ENCODE measurements at regions not wholly inside any gene's neighbourhood (a gene's known extent, or its start where the extent isn't known, plus 50 kb on each side); places are given as distances from the start of the nearest gene placed in this dataset.

DNA sequence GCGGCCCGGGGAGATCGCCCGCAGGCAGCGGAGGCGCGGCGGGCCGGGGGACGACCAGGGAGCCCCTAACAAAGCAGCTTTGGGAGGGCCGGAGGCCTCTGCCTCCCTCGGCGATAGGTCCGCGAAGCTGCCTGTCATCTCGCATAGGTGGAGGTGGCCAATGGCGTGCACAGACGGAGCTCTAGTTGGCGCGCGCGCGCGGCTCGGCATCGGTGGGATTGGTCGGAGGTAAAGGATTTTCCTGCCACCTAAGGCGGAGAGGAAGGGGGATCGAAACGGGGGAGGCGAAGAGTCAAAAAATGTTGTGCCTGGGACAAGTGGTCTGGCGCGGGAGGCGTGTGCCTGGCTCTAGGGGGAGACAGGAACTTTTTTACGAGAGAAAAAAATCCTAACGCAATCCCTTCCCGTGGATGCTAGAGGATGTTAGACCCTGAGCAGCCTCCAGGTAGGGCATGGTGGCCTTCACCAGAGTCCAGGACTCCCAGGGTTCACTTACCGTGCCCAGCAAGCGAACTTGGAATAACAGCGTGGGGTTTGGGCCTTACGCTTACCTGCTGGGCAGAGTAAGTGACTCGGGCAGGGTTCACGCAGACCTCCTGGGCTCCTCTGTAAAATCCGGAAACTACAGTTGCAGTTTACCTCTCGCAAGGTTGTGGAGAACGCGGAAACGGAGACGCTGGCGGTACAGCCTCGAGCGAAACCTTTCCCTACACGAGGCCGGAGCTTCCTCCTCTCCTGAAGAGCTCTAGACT lies 99.9 kb upstream of the SOD1 start:
- H3K4me1 ChIP-seq (ENCODE audit: control insufficient read depth in 2 of 2, insufficient read depth in 2 of 2, low read length in 2 of 2) = peaks cover 3 to 5% of the 10 kb centered on the region in 2 donors
- peaks cover 0 to 13% (median 0%) of the 10 kb centered on the region in 5 donors for H3K36me3 Mint-ChIP-seq
- peak overlapping the region; percentile 5 to 92 (median 67) for H3K27ac Mint-ChIP-seq
- intact Hi-C loops (cut with micrococcal nuclease) = loop anchor here (1.0 to 5.0 kb wide), 16 partner anchors 21 to 719 kb away; partner anchors contain the start of genes SCAF4 (in 2 of the 2), SOD1 (in 2 of the 2) and MIS18A (in 1 of the 2)
- ChIA-PET POLR2A (interaction anchor here (0.6 to 2.1 kb wide), 14 partner anchors 21 to 473 kb away, joined by 3 to 7 read pairs (median 3); no protein-coding TSS in a partner anchor), CTCF (interaction anchor here (0.6 to 3.1 kb wide), 9 partner anchors 21 to 460 kb away, joined by 3 to 18 read pairs (median 5); no protein-coding TSS in a partner anchor)
- peaks cover 14 to 45% (median 28%) of the 10 kb centered on the region in 7 donors for H3K4me1 Mint-ChIP-seq
- DNase-seq (peak; percentile 85 to 97 (median 94)), ATAC-seq (peak; percentile 88)
- H3K27ac ChIP-seq (ENCODE audit: low read depth, low read length) = peak overlapping the region; percentile 52
- peak overlapping the region; percentile 82 for H3K4me3 ChIP-seq (ENCODE audit: low read length)
- H3K36me3 ChIP-seq (ENCODE audit: control insufficient read depth in 2 of 3, insufficient read depth in 3 of 3, low read length in 3 of 3) = no peaks in the 10 kb centered on the region
- H3K4me3 Mint-ChIP-seq = peak overlapping the region; percentile 87 to 98 (median 94)
- no peaks in the 10 kb centered on the region for H3K9me3 ChIP-seq (ENCODE audit: control insufficient read depth in 2 of 3, low read length in 3 of 3)
- H3K27me3 Mint-ChIP-seq = peaks cover 6 to 44% (median 21%) of the 10 kb centered on the region in 5 donors
- no peaks in the 10 kb centered on the region for H3K27me3 ChIP-seq (ENCODE audit: control insufficient read depth in 2 of 2, insufficient read depth in 2 of 2, low read length in 2 of 2)
- H3K9me3 Mint-ChIP-seq = no peaks in the 10 kb centered on the region

- Histone ChIP-seq H3K27ac (ENCODE audit: low read depth, low read length) (peak overlapping the region; percentile 52), H3K27me3 (ENCODE audit: control insufficient read depth in 2 of 2, insufficient read depth in 2 of 2, low read length in 2 of 2) (no peaks in the 10 kb centered on the region), H3K4me1 (ENCODE audit: control insufficient read depth in 2 of 2, insufficient read depth in 2 of 2, low read length in 2 of 2) (peaks cover 3 to 5% of the 10 kb centered on the region in 2 donors), H3K9me3 (ENCODE audit: control insufficient read depth in 2 of 3, low read length in 3 of 3) (no peaks in the 10 kb centered on the region), H3K4me3 (ENCODE audit: low read length) (peak overlapping the region; percentile 82), H3K36me3 (ENCODE audit: control insufficient read depth in 2 of 3, insufficient read depth in 3 of 3, low read length in 3 of 3) (no peaks in the 10 kb centered on the region)
- Mint-ChIP-seq H3K4me3 (peak overlapping the region; percentile 87 to 98 (median 94)), H3K27ac (peak overlapping the region in 4 of 9 donors; percentile 45 to 75 (median 65)), H3K27me3 (peaks cover 6 to 47% (median 25%) of the 10 kb centered on the region in 5 donors), H3K9me3 (no peaks in the 10 kb centered on the region), H3K4me1 (peaks cover 18 to 51% (median 34%) of the 10 kb centered on the region in 7 donors), H3K36me3 (peaks cover 0 to 15% (median 0%) of the 10 kb centered on the region in 5 donors)
- peak; percentile 85 to 96 (median 92) for DNase-seq
- CTCF ChIA-PET = interaction anchor here (0.6 to 3.1 kb wide), 8 partner anchors 22 to 460 kb away, joined by 3 to 18 read pairs (median 5); no protein-coding TSS in a partner anchor
- intact Hi-C loops (cut with micrococcal nuclease) = loop anchor here (1.0 to 5.0 kb wide), 16 partner anchors 21 to 720 kb away; partner anchors contain the start of genes SCAF4 (in 2 of the 2), SOD1 (in 2 of the 2) and MIS18A (in 1 of the 2)
- POLR2A ChIA-PET = interaction anchor here (0.6 to 2.1 kb wide), 14 partner anchors 22 to 473 kb away, joined by 3 to 7 read pairs (median 3); no protein-coding TSS in a partner anchor
- peak; percentile 94 for ATAC-seq
Measured at GRCh38 chr21:31558962-31559367, 100.5 kb upstream of the SOD1 start.

DNA sequence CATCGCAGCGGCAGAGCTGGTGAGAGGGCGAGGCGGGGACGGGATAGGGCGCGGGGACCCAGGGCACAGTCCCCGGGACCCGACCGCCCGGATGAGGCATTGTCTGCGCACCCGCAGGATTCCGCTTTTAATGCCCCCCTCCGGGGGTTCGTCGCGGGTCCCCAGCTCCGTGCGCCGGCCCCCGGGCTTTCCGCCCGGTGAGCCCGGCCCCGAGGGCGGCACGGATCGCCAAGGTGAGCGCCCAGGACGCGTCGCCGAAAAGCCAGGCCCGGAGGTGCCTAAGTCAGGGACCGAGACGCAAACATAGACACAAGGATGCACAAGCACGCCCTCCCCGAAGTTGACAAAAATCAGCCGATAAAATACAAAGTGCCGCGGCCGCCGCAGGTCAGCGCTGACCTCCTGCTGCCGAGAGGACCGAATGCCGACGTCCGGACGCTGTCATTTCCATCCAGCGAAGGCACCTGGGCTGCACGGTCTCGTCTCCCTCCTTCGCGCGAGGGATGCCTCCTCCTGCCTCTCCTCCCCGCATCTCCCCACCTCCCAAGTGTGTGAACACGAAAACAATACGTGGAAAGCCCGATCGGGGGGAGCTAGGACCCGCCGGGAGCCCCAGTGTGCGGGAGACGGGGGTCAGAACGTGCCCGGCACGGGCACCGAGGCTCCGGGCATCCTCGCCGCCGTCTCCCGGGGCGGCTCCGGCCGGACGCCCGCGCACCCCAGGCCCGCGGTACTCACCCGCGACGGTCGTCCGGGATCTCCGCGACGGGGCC lies 101.1 kb upstream of the SOD1 start:
- ATAC-seq = peak; percentile 14

GRCh38 chr21:31557421-31558188 lies 101.9 kb upstream of the SOD1 start:
- Histone ChIP-seq H3K4me3 (ENCODE audit: low read length) (peak overlapping the region; percentile 82), H3K36me3 (ENCODE audit: control insufficient read depth in 2 of 3, insufficient read depth in 3 of 3, low read length in 3 of 3) (no peaks in the 10 kb centered on the region), H3K27me3 (ENCODE audit: control insufficient read depth in 2 of 2, insufficient read depth in 2 of 2, low read length in 2 of 2) (no peaks in the 10 kb centered on the region), H3K9me3 (ENCODE audit: control insufficient read depth in 2 of 3, low read length in 3 of 3) (no peaks in the 10 kb centered on the region), H3K27ac (ENCODE audit: low read depth, low read length) (no peak overlapping the region), H3K4me1 (ENCODE audit: control insufficient read depth in 2 of 2, insufficient read depth in 2 of 2, low read length in 2 of 2) (peaks cover 3 to 5% of the 10 kb centered on the region in 2 donors)
- Mint-ChIP-seq H3K27ac (peak overlapping the region in 1 of 9 donors; percentile 43), H3K4me3 (peak overlapping the region; percentile 74 to 94 (median 84)), H3K36me3 (peaks cover 0 to 15% (median 0%) of the 10 kb centered on the region in 5 donors), H3K27me3 (peaks cover 6 to 59% (median 25%) of the 10 kb centered on the region in 5 donors), H3K4me1 (peaks cover 18 to 55% (median 37%) of the 10 kb centered on the region in 7 donors), H3K9me3 (no peaks in the 10 kb centered on the region)
- POLR2A ChIA-PET = interaction anchor here (0.7 to 1.4 kb wide), 2 partner anchors 154 to 376 kb away, joined by 3 to 4 read pairs; no protein-coding TSS in a partner anchor
- intact Hi-C loops (cut with micrococcal nuclease) = loop anchor here (2.0 to 5.0 kb wide), 6 partner anchors 111 to 721 kb away; partner anchors contain the start of genes MIS18A (in 1 of the 2) and SCAF4 (in 1 of the 2)
- CTCF ChIA-PET = no interaction called here
- ATAC-seq = no peak
- peak; percentile 4 to 34 (median 24) for DNase-seq

More for the DNA sequence above, 101.1 kb upstream of the SOD1 start:
- POLR2A ChIA-PET = interaction anchor here (0.7 to 2.1 kb wide), 10 partner anchors 22 to 464 kb away, joined by 3 to 7 read pairs (median 3); no protein-coding TSS in a partner anchor
- peak overlapping the region in 2 of 9 donors; percentile 23 to 30 for H3K27ac Mint-ChIP-seq
- intact Hi-C loops (cut with micrococcal nuclease) = loop anchor here (2.0 to 5.0 kb wide), 6 partner anchors 112 to 720 kb away; partner anchors contain the start of genes MIS18A (in 1 of the 2) and SCAF4 (in 1 of the 2)
- Histone ChIP-seq H3K4me1 (ENCODE audit: control insufficient read depth in 2 of 2, insufficient read depth in 2 of 2, low read length in 2 of 2) (peaks cover 3 to 5% of the 10 kb centered on the region in 2 donors), H3K9me3 (ENCODE audit: control insufficient read depth in 2 of 3, low read length in 3 of 3) (no peaks in the 10 kb centered on the region), H3K36me3 (ENCODE audit: control insufficient read depth in 2 of 3, insufficient read depth in 3 of 3, low read length in 3 of 3) (no peaks in the 10 kb centered on the region), H3K4me3 (ENCODE audit: low read length) (peak overlapping the region; percentile 82), H3K27me3 (ENCODE audit: control insufficient read depth in 2 of 2, insufficient read depth in 2 of 2, low read length in 2 of 2) (no peaks in the 10 kb centered on the region), H3K27ac (ENCODE audit: low read depth, low read length) (peak overlapping the region; percentile 15)
- CTCF ChIA-PET = interaction anchor here (1.0 to 3.1 kb wide), 5 partner anchors 23 to 459 kb away, joined by 4 to 18 read pairs (median 5); no protein-coding TSS in a partner anchor
- DNase-seq = peak; percentile 15 to 47 (median 31)
- peaks cover 0 to 15% (median 0%) of the 10 kb centered on the region in 5 donors for H3K36me3 Mint-ChIP-seq
- peak overlapping the region; percentile 77 to 94 (median 86) for H3K4me3 Mint-ChIP-seq
- no peaks in the 10 kb centered on the region for H3K9me3 Mint-ChIP-seq
- peaks cover 6 to 52% (median 25%) of the 10 kb centered on the region in 5 donors for H3K27me3 Mint-ChIP-seq
- H3K4me1 Mint-ChIP-seq = peaks cover 18 to 55% (median 37%) of the 10 kb centered on the region in 7 donors

DNA sequence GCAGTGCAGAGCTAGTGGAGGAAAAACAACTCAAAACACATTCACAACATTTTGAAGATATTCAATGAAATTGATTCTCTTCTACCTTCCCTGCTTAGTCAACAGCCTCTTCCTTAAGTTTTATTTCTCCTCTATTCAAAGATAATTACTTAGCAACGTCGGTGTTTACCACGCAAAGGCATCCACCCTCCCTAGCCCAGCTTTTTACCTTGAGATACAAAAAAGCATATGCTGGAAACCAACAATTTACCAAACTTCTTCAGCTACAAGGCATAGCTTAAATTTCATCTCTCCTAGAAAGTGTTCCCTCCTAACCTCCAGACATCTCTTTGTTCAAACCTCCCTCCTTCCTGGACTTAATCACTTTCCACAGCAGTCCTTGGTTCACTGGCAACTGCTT lies 102.8 kb upstream of the SOD1 start:
- peaks cover 3 to 5% of the 10 kb centered on the region in 2 donors for H3K4me1 ChIP-seq (ENCODE audit: control insufficient read depth in 2 of 2, insufficient read depth in 2 of 2, low read length in 2 of 2)
- ChIA-PET POLR2A (no interaction called here), CTCF (no interaction called here)
- ATAC-seq (no peak), DNase-seq (no peak)
- H3K36me3 ChIP-seq (ENCODE audit: control insufficient read depth in 2 of 3, insufficient read depth in 3 of 3, low read length in 3 of 3) = no peaks in the 10 kb centered on the region
- Mint-ChIP-seq H3K27me3 (peaks cover 6 to 57% (median 25%) of the 10 kb centered on the region in 5 donors), H3K36me3 (peaks cover 0 to 16% (median 0%) of the 10 kb centered on the region in 5 donors), H3K9me3 (no peaks in the 10 kb centered on the region), H3K4me3 (peak overlapping the region; percentile 34 to 94 (median 83)), H3K27ac (peak overlapping the region in 3 of 9 donors; percentile 43 to 77 (median 43)), H3K4me1 (peaks cover 18 to 55% (median 37%) of the 10 kb centered on the region in 7 donors)
- H3K4me3 ChIP-seq (ENCODE audit: low read length) = no peak overlapping the region
- H3K27ac ChIP-seq (ENCODE audit: low read depth, low read length) = no peak overlapping the region
- no peaks in the 10 kb centered on the region for H3K27me3 ChIP-seq (ENCODE audit: control insufficient read depth in 2 of 2, insufficient read depth in 2 of 2, low read length in 2 of 2)
- intact Hi-C loops (cut with micrococcal nuclease) = loop anchor here (5.0 kb wide), 2 partner anchors 176 to 204 kb away; partner anchors contain the start of gene SCAF4 (in 1 of the 2)
- no peaks in the 10 kb centered on the region for H3K9me3 ChIP-seq (ENCODE audit: control insufficient read depth in 2 of 3, low read length in 3 of 3)
